B cell (primary cell): ENCODE measurements at regions not wholly inside any gene's neighbourhood (a gene's known extent, or its start where the extent isn't known, plus 50 kb on each side); places are given as distances from the start of the nearest gene placed in this dataset.

ENCODE experiments used
- ATAC-seq: fragments of 200-7000 bp; cut with Tn5 transposase; one replicate; pipeline ENCODE4 v1.10.0; 2021; ENCODE audit warnings: low read depth, mild to moderate bottlenecking, moderate number of reproducible peaks, moderate library complexity
- CTCF ChIA-PET: fragments of 350-600 bp; sonication (Branson Sonifier 250); formaldehyde crosslinking; loops from one replicate; lab custom pipeline; 2021; ENCODE audit warnings: antibody characterized with exemption, inconsistent platforms; lab: Charles Lee
- POLR2A ChIA-PET: fragments of 350-600 bp; sonication (Branson Sonifier 250); formaldehyde crosslinking; loops from one replicate; lab custom pipeline; 2021; ENCODE audit warnings: antibody characterized with exemption; lab: Charles Lee
- DNase-seq: peaks from one replicate; pipeline ENCODE4 v3.0.0; 2013
- H2AFZ ChIP-seq: 2 replicates; pipeline ENCODE4 v1.6.1; 2012; ENCODE audit warnings: mild to moderate bottlenecking, low read depth, low read length; ENCODE audit not compliant: insufficient read depth, poor library complexity, severe bottlenecking
- H3K27ac ChIP-seq, 2 donors: 1 replicate in 1 of 2; 2 replicates in 1 of 2; pipeline ENCODE4 v1.5.1; 2012 to 2013; ENCODE audit warnings: low read length in 2 of 2, mild to moderate bottlenecking in 2 of 2, moderate library complexity in 1 of 2
- H3K27me3 ChIP-seq, 4 experiments: fragments of 200-600 bp in 1 of 4; sonication (generic) in 1 of 4; replicated peaks in 1 of 4; 1 replicate in 2 of 4; 2 replicates in 2 of 4; pipeline versions ENCODE4 v1.6.1 to v1.7.0; 2013 to 2016; ENCODE audit warnings: low read length in 3 of 4, mild to moderate bottlenecking in 2 of 4, mixed read lengths in 1 of 4, moderate library complexity in 1 of 4; ENCODE audit not compliant: insufficient read depth in 4 of 4, control insufficient read depth in 3 of 4; ENCODE audit errors: control extremely low read depth in 1 of 4
- H3K36me3 ChIP-seq, 2 experiments: replicated peaks in 1 of 2; 1 replicate in 1 of 2; 2 replicates in 1 of 2; pipeline versions ENCODE4 v1.6.1 to v1.7.1; 2013; ENCODE audit warnings: low read length in 1 of 2; ENCODE audit not compliant: insufficient read depth in 2 of 2, control insufficient read depth in 1 of 2; ENCODE audit errors: control extremely low read depth in 1 of 2, extremely low read depth in 1 of 2
- H3K4me1 ChIP-seq, 2 donors: fragments of 200-600 bp in 1 of 2; sonication (generic) in 1 of 2; 1 replicate in 1 of 2; 2 replicates in 1 of 2; pipeline versions ENCODE4 v1.5.1 to v1.6.1; 2013 to 2017; ENCODE audit warnings: low read length in 2 of 2; ENCODE audit not compliant: control insufficient read depth in 2 of 2, insufficient read depth in 2 of 2
- H3K4me2 ChIP-seq: replicated peaks from 2 replicates; pipeline ENCODE3; 2012; ENCODE audit warnings: mild to moderate bottlenecking, low read depth, low read length; ENCODE audit not compliant: poor library complexity, severe bottlenecking
- H3K4me3 ChIP-seq, 5 experiments: fragments of 200-600 bp in 1 of 5; sonication (generic) in 1 of 5; 1 replicate in 3 of 5; 2 replicates in 2 of 5; pipeline versions ENCODE4 v1.5.1 to v1.7.0; 2011 to 2016; ENCODE audit warnings: low read length in 4 of 5, mild to moderate bottlenecking in 4 of 5, low read depth in 2 of 5, control low read depth in 1 of 5, moderate library complexity in 1 of 5; ENCODE audit not compliant: insufficient read depth in 1 of 5; ENCODE audit errors: control extremely low read depth in 1 of 5, extremely low read depth in 1 of 5
- H3K79me2 ChIP-seq: fragments of 200-600 bp; sonication (generic); one replicate; pipeline ENCODE4 v1.6.0; 2016; ENCODE audit warnings: low read length; ENCODE audit not compliant: control insufficient read depth, insufficient read depth
- H3K9ac ChIP-seq: fragments of 200-600 bp; sonication (generic); 2 replicates; pipeline ENCODE4 v1.6.1; 2017; ENCODE audit warnings: mild to moderate bottlenecking, low read length, moderate library complexity
- H3K9me3 ChIP-seq, 3 donors: one replicate each; pipeline versions ENCODE4 v1.6.1 to v1.7.1; 2013; ENCODE audit warnings: low read length in 2 of 3; ENCODE audit not compliant: control insufficient read depth in 2 of 3, insufficient read depth in 1 of 3; ENCODE audit errors: control extremely low read depth in 1 of 3
- H4K20me1 ChIP-seq: 2 replicates; pipeline ENCODE4 v1.6.0; 2012; ENCODE audit warnings: mild to moderate bottlenecking, low read length; ENCODE audit not compliant: insufficient read depth, control insufficient read depth, poor library complexity, severe bottlenecking
- H3K27ac Mint-ChIP-seq: one replicate; pipeline ENCODE4 v1.8.0; 2021; ENCODE audit warnings: mixed read lengths
- H3K27me3 Mint-ChIP-seq: one replicate; pipeline ENCODE4 v1.8.0; 2021; ENCODE audit warnings: mixed read lengths
- H3K4me1 Mint-ChIP-seq: one replicate; pipeline ENCODE4 v1.8.0; 2021; ENCODE audit warnings: mixed read lengths
- H3K4me3 Mint-ChIP-seq: one replicate; pipeline ENCODE4 v1.8.0; 2021; ENCODE audit warnings: mixed read lengths
- H3K9me3 Mint-ChIP-seq: one replicate; pipeline ENCODE4 v1.8.0; 2022; ENCODE audit warnings: mixed read lengths; ENCODE audit not compliant: insufficient read depth
- CTCF ChIP-seq: fragments of 200-600 bp; IDR thresholded peaks from one replicate; pipeline ENCODE4 v1.8.0; 2022; ENCODE audit warnings: antibody characterized with exemption, mild to moderate bottlenecking
- EZH2 ChIP-seq: IDR thresholded peaks from 2 replicates; pipeline ENCODE4 v1.6.1; 2012; ENCODE audit warnings: borderline replicate concordance, low read depth, mild to moderate bottlenecking, moderate library complexity, low read length; ENCODE audit not compliant: insufficient read depth, poor library complexity, severe bottlenecking
- WGBS: methylation state at CpG from one replicate; pipeline ENCODE4 v1.1.5; 2013; ENCODE audit warnings: missing lambda C conversion rate; ENCODE audit not compliant: insufficient coverage; 5-methylcytosine and 5-hydroxymethylcytosine counted together
- intact Hi-C: fragments of 100-400 bp; cut with micrococcal nuclease; formaldehyde crosslinking; loops from one replicate; pipeline ENCODE4 v1.10.0; 2022

- 98% methylated on average over 6 of the region's 6 CpGs for WGBS
- Histone ChIP-seq H3K27ac (no peak overlapping the region), H3K9me3 (peaks cover 0 to 26% (median 0%) of the 10 kb centered on the region in 3 donors), H2AFZ (no peak overlapping the region), H4K20me1 (no peaks in the 10 kb centered on the region), H3K4me1 (no peaks in the 10 kb centered on the region), H3K4me2 (no peak overlapping the region), H3K27me3 (no peaks in the 10 kb centered on the region), H3K9ac (no peak overlapping the region), H3K4me3 (no peak overlapping the region), H3K36me3 (no peaks in the 10 kb centered on the region), H3K79me2 (no peaks in the 10 kb centered on the region)
- Mint-ChIP-seq H3K4me3 (no peak overlapping the region), H3K4me1 (no peaks in the 10 kb centered on the region), H3K9me3 (peaks cover 7% of the 10 kb centered on the region), H3K27ac (no peak overlapping the region), H3K27me3 (no peaks in the 10 kb centered on the region)
- CTCF ChIA-PET = no interaction called here
- intact Hi-C loops = no loop called here
- DNase-seq (no peak), ATAC-seq (no peak)
- POLR2A ChIA-PET = no interaction called here
- TF ChIP-seq CTCF (no peak), EZH2 (no peak)
These were observed 217.4 kb upstream of the SMIM21 start for GRCh38 chr18:75644871-75645270.

GRCh38 chr18:75643083-75643482 is 215.6 kb upstream of the SMIM21 start:
- POLR2A ChIA-PET = no interaction called here
- Histone ChIP-seq H3K27me3 (no peaks in the 10 kb centered on the region), H3K9ac (no peak overlapping the region), H3K27ac (no peak overlapping the region), H3K4me2 (no peak overlapping the region), H2AFZ (no peak overlapping the region), H3K4me3 (no peak overlapping the region), H3K36me3 (no peaks in the 10 kb centered on the region), H3K9me3 (peaks cover 0 to 29% (median 0%) of the 10 kb centered on the region in 3 donors), H3K4me1 (no peaks in the 10 kb centered on the region), H3K79me2 (no peaks in the 10 kb centered on the region), H4K20me1 (no peaks in the 10 kb centered on the region)
- intact Hi-C loops = no loop called here
- WGBS = 82% methylated on average over 6 of the region's 6 CpGs
- ATAC-seq (no peak), DNase-seq (no peak)
- Mint-ChIP-seq H3K4me1 (no peaks in the 10 kb centered on the region), H3K4me3 (no peak overlapping the region), H3K27ac (no peak overlapping the region), H3K27me3 (no peaks in the 10 kb centered on the region), H3K9me3 (peaks cover 7% of the 10 kb centered on the region)
- TF ChIP-seq CTCF = no peak
- no peak for TF ChIP-seq EZH2
- CTCF ChIA-PET = no interaction called here
